ENCODE measurements at regions not wholly inside any gene's neighbourhood (a gene's known extent, or its start where the extent isn't known, plus 50 kb on each side); places are given as distances from the start of the nearest gene placed in this dataset.
"Not testable (repeated sequence)": the region's sequence is repeated elsewhere in the genome, so short reads cannot be mapped to it uniquely, and the experiment has no call there.

DNA sequence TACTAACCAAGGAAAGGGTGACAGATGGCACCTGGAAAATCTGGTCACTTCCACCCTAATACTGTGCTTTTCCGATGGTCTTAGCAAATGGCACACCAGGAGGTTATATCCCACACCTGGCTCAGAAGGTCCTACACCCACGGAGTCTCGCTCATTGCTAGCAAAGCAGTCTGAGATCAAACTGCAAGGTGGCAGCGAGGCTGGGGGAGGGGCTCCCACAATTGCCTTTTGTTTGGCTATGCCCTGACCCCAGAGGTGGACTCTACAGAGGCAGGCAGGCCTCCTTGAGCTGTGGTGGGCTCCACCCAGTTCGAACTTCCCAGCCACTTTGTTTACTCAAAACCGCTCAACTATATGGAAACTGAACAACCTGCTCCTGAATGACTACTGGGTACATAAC is 50.3 kb upstream of the UGT2B15 start:
- not testable (repeated sequence) for DNase-seq (ENCODE audit: low read depth)

DNA sequence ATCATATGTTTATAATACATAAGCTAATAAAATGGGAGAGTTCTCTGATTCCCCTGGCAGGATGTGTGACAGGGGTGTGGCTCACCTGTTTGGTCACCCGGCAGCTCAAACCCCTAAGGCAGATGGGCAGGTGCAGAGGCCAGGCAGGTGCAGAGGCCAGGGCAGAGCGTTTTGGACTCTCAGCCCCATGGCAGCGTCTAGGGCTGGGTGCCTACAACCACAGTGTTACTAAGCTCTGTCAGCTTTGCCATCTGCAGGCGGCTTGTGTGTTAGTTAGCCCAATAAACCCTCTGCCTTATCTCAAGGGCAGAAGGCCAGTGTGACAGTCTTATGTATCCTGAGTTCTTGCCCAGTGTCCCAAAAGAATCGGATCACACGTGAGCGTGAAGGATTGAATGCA is 54.0 kb upstream of the UGT2B15 start:
- no peak for DNase-seq (ENCODE audit: low read depth)

DNA sequence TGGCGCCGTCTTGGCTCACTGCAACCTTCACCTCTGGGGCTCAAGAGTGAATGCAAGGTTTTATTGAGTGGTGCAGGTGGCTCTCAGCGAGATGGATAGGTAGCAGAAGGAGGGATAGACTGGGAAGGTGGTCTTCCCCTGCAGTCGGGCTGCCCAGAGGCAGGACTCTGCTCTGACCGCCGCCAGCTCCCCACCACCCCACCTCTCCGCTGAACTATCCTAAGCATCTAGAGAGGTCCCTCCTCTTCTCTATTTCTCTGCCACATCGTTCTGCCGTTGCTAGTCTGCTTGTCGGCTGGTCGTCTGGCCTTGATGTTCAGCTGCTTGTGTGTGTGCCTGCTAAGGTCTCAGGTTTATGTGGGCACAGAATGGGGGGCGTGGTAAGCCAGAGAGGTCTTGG is 54.5 kb upstream of the UGT2B15 start:
- no peak for DNase-seq (ENCODE audit: low read depth)

DNA sequence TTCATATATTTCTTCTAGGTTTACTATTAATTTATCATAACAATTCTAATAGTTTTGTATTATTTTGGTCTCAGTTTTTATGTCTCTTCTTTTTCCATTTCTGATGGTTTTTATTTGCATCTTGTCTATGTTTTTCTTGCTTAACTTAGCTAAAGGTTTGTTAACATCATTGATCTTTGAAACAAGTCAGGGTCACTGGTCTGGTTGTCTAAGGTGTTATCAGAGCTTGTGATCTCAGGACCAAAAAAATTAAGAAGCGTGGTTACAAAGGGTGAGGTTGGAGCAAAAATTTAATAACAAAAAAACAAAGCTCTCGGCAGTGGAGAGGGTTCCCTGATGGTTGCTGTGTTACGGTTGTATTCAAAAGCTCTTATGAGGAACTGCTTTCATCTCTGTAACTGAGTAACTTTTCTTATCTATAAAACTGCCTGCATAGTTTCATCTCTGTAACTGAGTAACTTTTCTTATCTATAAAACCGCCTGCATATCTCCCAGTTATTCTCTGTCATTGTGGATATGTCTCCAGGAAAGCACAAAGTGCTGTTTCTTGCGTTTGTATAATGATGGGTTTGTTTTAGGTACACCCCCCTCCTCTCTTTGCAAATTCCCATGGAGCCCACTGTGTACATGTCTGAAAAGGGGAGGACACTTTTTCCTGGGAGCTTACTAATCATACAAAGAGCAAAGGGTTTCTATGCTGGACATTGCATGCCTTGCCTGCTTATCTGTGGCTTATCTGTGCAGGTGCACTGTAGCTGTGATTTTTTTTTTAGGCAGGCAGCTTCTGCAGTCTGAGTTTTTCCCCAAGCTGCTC is 62.4 kb upstream of the UGT2B15 start:
- no peak for DNase-seq (ENCODE audit: low read depth)

DNA sequence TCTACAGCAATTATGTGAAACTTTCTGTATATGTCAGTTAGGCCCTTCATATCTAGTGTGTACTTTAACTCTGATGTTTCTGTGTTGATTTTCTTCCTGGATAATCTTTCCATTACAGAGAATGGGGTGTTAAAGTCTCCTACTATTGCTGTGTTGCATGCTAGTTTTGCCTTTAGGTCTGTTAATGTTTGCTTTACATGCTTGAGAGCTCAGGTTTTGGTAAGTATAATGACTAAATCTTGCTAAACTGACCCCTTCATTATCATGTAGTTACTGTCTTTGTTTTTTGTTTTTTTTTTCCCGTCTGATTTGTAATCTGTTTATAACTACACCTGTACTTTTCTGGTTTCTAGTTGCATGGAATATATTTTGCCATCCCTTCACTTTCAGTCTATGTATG is 63.6 kb upstream of the UGT2B15 start:
- no peak for DNase-seq (ENCODE audit: low read depth)

DNA sequence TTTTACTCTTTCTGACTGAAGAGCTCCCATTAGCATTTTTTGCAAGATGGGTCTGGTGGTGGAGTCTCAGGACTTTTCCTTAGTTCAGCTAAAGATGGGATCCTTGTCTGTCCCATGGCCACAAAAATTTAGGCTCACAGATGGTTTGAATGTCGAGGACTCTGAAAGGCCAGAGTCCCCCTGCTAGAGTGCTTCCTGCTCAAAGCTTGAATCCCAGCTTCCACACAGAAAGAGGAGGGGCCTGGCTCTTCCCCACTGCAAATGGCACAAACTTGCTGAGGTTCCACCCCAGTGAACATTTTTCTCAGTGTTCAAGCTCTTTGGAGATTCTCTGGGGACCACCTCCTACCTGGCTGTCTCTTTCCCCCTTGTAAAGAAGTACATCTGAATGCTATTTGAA is 64.7 kb upstream of the UGT2B15 start:
- no peak for DNase-seq (ENCODE audit: low read depth)

DNA sequence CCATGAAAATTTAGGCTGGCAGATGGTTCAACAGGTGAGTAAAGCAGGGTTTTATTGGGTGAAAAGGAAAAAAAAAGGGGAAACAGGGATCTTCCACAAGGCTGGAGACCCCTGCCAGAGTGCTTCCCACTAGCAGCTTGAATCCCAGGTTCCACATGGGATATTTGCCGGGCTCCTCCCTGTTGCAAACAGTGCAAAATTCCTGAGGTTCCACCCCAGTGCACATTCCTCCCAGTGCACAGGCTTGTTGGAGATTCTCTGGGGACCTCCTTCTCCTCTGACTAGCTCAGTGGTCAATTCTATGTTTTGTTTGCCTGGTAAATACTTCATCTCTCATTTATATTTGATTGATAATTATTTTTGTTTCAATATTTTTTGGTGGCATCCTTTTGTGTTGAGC is 66.4 kb upstream of the UGT2B15 start:
- no peak for DNase-seq (ENCODE audit: low read depth)

DNA sequence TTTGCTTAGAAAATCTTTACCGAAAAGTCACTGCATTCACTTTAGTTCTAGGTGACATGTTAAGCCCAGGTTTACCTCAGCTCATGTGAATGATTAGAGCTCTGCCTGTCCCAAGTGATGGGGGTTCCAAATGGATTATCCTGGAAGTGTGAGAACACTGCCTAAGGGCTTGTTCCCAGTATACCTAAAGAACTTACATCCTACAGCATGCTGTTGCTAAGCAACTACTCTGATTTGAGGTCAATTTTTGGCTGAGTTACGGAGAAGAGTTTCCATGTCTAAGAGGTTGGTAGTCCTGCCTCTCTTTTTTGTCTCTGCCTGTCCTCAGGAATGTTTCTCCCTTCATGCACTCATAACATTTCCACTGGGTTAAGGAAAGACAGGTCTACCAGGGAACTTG is 67.6 kb upstream of the UGT2B15 start:
- no peak for DNase-seq (ENCODE audit: low read depth)

DNA sequence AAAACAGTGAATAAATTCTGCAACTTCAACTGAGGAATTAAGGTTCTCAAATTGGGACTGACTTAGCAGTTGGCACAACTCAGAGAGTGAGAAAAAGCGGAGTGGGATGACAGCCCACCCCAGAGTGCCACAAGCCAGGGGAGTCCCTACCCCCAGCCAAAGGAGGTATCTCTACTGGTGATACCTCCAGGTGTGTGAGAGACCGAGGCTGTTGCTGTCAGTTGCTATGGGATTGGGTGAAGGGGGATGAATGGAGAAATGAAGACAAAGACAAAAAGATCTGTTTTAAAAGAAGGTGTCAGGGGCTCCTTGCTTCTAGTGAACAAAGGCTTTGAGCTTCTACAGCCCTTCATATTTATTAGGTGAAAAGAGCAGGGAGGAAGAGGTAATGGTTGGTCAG is 71.4 kb upstream of the UGT2B10 start:
- no peak for DNase-seq (ENCODE audit: low read depth)

DNA sequence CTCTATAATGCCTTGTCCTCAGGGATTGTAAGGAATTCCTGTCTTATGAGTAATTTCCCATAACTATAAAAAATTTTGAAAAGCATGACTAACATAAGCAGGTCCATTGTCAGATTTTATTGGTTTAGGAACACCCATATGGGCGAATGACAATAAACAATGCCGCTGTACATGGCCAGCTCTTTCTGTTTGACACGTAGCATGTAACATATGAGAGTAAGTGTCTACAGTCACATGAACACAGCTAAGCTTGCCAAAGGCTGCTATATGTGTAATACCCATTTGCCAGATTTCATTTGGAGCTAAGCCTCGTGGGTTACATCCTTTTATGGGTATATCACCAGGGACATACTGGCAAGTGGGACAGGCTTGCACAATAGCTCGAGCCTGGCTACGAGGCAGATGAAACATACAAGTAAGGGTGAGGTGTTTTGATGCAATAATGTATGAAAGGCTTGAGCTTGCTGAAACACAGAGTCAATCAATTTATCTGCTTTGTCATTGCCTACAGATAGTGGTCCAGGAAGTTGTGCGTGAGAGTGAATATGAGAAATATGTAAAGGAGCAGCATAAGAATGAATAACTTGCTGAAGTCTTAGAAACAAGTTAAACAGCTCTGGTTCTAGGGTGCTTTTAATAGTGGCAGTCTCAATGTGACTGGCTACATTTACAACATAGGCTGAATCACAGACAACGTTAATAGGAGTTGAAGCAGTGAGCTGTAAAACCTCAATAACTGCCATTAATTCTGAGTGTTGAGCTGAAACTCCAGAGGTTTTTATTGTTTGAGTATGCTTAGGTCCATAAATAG is 67.4 kb upstream of the UGT2B10 start:
- peak; percentile 4 for DNase-seq (ENCODE audit: low read depth)

DNA sequence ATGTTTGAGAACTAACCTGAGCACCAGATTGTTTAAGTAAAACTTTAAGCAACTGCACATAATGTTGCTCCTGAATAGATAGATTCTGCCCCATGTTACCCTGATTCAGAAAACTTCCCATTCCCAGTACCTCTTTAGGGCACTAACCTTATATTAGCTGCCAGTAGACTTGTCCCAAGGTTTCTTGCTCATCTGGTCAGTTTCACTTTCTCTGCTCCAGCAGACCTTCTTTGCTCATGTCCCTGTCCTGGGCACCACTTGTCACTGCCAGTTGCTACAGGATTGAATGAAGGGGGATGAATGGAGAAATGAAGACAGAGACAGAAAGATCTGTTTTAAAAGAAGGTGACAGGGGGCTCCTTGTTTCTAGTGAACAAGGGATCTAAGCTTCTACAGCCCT is 65.2 kb upstream of the UGT2B10 start:
- no peak for DNase-seq (ENCODE audit: low read depth)

DNA sequence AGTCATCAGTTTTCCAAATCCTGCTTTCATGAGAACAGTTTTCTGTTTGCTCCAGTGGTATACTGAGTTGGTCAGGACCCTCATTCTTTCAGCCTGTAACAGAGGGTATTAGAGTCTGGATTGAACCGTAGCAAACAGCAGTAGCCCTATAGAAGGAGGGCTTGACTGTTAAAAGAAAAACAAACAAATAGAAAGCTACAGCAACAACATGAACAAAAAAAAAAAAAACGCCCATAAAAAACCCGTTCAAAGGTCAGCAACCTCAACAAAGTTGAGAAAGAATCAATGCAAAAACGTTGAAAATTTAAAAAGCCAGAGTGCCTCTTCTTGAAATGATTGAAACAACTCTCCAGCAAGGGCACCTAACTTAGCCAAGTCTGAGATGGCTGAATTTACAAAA is 64.7 kb upstream of the UGT2B10 start:
- no peak for DNase-seq (ENCODE audit: low read depth)

DNA sequence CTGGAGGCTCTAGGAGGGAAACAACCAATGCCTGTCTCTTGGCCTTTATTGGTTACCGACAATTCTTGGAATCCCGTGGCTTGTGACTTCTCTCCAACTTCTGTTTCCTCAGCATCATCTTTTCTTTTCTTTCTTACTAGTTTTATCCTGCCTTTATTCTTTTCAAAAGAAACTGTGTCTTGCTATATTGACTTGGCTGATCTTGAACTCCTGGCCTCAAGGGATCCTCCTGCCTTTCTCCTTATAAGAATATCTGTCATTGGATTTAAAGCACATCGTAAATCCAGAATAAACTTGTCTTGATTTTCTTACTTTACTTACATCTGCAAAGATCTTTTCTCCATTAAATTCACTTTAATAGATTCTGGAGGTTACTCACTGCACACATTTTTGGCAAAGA is 49.9 kb upstream of the UGT2B10 start:
- no peak for DNase-seq (ENCODE audit: low read depth)
